Sigmoid colon (tissue), 3 donors: ENCODE measurements at regions not wholly inside any gene's neighbourhood (a gene's known extent, or its start where the extent isn't known, plus 50 kb on each side); places are given as distances from the start of the nearest gene placed in this dataset.

ENCODE experiments used
- POLR2A ChIP-seq, 2 donors: fragments of 450-650 bp; IDR thresholded peaks; one replicate each; pipeline ENCODE4 v1.6.1; 2016; ENCODE audit warnings: antibody characterized with exemption in 2 of 2, mild to moderate bottlenecking in 2 of 2, moderate library complexity in 2 of 2
- TF ChIP-seq, protein P1 (sequence below), 4 experiments: fragments of 450-650 bp in 3 of 4; fragments of 200-600 bp in 1 of 4; IDR thresholded peaks; one replicate each; pipeline ENCODE4 v1.5.1; 2016 to 2019; ENCODE audit warnings: antibody characterized with exemption in 4 of 4, mild to moderate bottlenecking in 3 of 4, moderate library complexity in 2 of 4

DNA sequence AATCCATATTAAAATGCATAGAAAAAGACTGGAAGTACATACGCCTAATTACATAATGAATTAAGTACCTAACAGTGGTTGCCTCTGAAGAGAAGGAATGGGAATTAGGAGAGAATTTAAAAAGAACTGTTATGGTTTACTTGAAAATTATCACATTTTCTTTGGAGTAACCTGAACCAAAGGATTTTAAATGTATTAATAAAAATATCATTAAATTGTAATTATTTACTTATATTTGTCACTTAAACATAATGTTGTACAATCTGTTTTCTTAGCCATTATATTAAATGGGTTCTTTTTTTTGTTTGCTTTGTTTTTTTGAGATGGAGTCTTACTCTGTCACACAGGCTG lies 114.2 kb upstream of the SLC7A14 start:
- TF ChIP-seq POLR2A (IDR thresholded peaks at IDR 0.05) = no peak
- TF ChIP-seq, protein P1, sequence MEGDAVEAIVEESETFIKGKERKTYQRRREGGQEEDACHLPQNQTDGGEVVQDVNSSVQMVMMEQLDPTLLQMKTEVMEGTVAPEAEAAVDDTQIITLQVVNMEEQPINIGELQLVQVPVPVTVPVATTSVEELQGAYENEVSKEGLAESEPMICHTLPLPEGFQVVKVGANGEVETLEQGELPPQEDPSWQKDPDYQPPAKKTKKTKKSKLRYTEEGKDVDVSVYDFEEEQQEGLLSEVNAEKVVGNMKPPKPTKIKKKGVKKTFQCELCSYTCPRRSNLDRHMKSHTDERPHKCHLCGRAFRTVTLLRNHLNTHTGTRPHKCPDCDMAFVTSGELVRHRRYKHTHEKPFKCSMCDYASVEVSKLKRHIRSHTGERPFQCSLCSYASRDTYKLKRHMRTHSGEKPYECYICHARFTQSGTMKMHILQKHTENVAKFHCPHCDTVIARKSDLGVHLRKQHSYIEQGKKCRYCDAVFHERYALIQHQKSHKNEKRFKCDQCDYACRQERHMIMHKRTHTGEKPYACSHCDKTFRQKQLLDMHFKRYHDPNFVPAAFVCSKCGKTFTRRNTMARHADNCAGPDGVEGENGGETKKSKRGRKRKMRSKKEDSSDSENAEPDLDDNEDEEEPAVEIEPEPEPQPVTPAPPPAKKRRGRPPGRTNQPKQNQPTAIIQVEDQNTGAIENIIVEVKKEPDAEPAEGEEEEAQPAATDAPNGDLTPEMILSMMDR (IDR thresholded peaks at IDR 0.05) = no peak
